SJCRH30 (cell line): ENCODE measurements at regions not wholly inside any gene's neighbourhood (a gene's known extent, or its start where the extent isn't known, plus 50 kb on each side); places are given as distances from the start of the nearest gene placed in this dataset.

Experiments
- DNase-seq, 2 experiments: peaks; one replicate each; pipeline ENCODE4 v3.0.0-alpha.2; 2015 to 2020
- H3K27ac ChIP-seq: fragments of 250-450 bp; sonication (Bioruptor Pico); 2 replicates; pipeline ENCODE4 v1.5.1; 2020; ENCODE audit warnings: mild to moderate bottlenecking, moderate library complexity
- H3K27me3 ChIP-seq: fragments of 250-450 bp; sonication (Bioruptor Pico); 2 replicates; pipeline ENCODE4 v1.5.1; 2020; ENCODE audit warnings: mild to moderate bottlenecking, moderate library complexity
- H3K36me3 ChIP-seq: fragments of 250-450 bp; sonication (Bioruptor Pico); 2 replicates; pipeline ENCODE4 v1.5.1; 2020; ENCODE audit warnings: mild to moderate bottlenecking, moderate library complexity
- H3K4me1 ChIP-seq: fragments of 250-450 bp; sonication (Bioruptor Pico); 2 replicates; pipeline ENCODE4 v1.5.1; 2020; ENCODE audit warnings: mild to moderate bottlenecking, moderate library complexity
- H3K4me3 ChIP-seq: fragments of 250-450 bp; sonication (Bioruptor Pico); 2 replicates; pipeline ENCODE4 v1.5.1; 2020; ENCODE audit warnings: mild to moderate bottlenecking, moderate library complexity
- H3K9me3 ChIP-seq: fragments of 250-450 bp; sonication (Bioruptor Pico); replicated peaks from 2 replicates; pipeline ENCODE4 v1.5.1; 2020; ENCODE audit warnings: mild to moderate bottlenecking, moderate library complexity

- Histone ChIP-seq H3K27ac (no peak overlapping the region), H3K27me3 (no peaks in the 10 kb centered on the region), H3K9me3 (no peaks in the 10 kb centered on the region), H3K4me1 (no peaks in the 10 kb centered on the region), H3K4me3 (no peak overlapping the region), H3K36me3 (no peaks in the 10 kb centered on the region)
- DNase-seq = no peak
These were observed 146.6 kb upstream of the TBL1X start for GRCh38 chrX:9318213-9318612.

- Histone ChIP-seq H3K36me3 (no peaks in the 10 kb centered on the region), H3K4me1 (no peaks in the 10 kb centered on the region)
These were observed 146.1 kb upstream of the TBL1X start for GRCh38 chrX:9318766-9319165.

GRCh38 chrX:9320940-9321339 lies 143.9 kb upstream of the TBL1X start:
- no peak overlapping the region for H3K27ac ChIP-seq
- H3K36me3 ChIP-seq = no peaks in the 10 kb centered on the region
- no peak for DNase-seq

More at GRCh38 chrX:9318766-9319165, 146.1 kb upstream of the TBL1X start:
- Histone ChIP-seq H3K4me3 (no peak overlapping the region), H3K27ac (no peak overlapping the region), H3K27me3 (no peaks in the 10 kb centered on the region), H3K9me3 (no peaks in the 10 kb centered on the region)
- DNase-seq = no peak

GRCh38 chrX:9324676-9325075 lies 140.2 kb upstream of the TBL1X start:
- H3K4me1 ChIP-seq = no peaks in the 10 kb centered on the region; the same call in 1 of the 2 replicates
- no peak overlapping the region for H3K27ac ChIP-seq
- H3K9me3 ChIP-seq = no peaks in the 10 kb centered on the region
- no peak overlapping the region for H3K4me3 ChIP-seq
- H3K27me3 ChIP-seq = no peaks in the 10 kb centered on the region
- DNase-seq = no peak
- no peaks in the 10 kb centered on the region for H3K36me3 ChIP-seq

More at GRCh38 chrX:9320940-9321339, 143.9 kb upstream of the TBL1X start:
- H3K4me1 ChIP-seq = no peaks in the 10 kb centered on the region
- no peaks in the 10 kb centered on the region for H3K9me3 ChIP-seq
- H3K27me3 ChIP-seq = no peaks in the 10 kb centered on the region
- H3K4me3 ChIP-seq = no peak overlapping the region

GRCh38 chrX:9326369-9326768 lies 138.5 kb upstream of the TBL1X start:
- no peaks in the 10 kb centered on the region for H3K9me3 ChIP-seq
- no peak overlapping the region for H3K4me3 ChIP-seq
- no peak for DNase-seq
- no peaks in the 10 kb centered on the region; the same call in 1 of the 2 replicates for H3K4me1 ChIP-seq
- no peak overlapping the region for H3K27ac ChIP-seq
- H3K36me3 ChIP-seq = no peaks in the 10 kb centered on the region
- no peaks in the 10 kb centered on the region for H3K27me3 ChIP-seq

- Histone ChIP-seq H3K4me3 (no peak overlapping the region), H3K27ac (no peak overlapping the region), H3K4me1 (no peaks in the 10 kb centered on the region; the same call in 1 of the 2 replicates), H3K36me3 (no peaks in the 10 kb centered on the region), H3K27me3 (no peaks in the 10 kb centered on the region), H3K9me3 (no peaks in the 10 kb centered on the region)
- DNase-seq = no peak
These were observed 137.6 kb upstream of the TBL1X start for GRCh38 chrX:9327086-9327746.

- Histone ChIP-seq H3K4me3 (no peak overlapping the region), H3K36me3 (no peaks in the 10 kb centered on the region), H3K4me1 (no peaks in the 10 kb centered on the region; the same call in 1 of the 2 replicates), H3K27me3 (no peaks in the 10 kb centered on the region), H3K9me3 (no peaks in the 10 kb centered on the region), H3K27ac (no peak overlapping the region)
- DNase-seq = no peak
These were observed 137.1 kb upstream of the TBL1X start for GRCh38 chrX:9327747-9328145.

GRCh38 chrX:9329056-9329455 lies 135.8 kb upstream of the TBL1X start:
- no peaks in the 10 kb centered on the region for H3K9me3 ChIP-seq
- no peaks in the 10 kb centered on the region; the same call in 1 of the 2 replicates for H3K4me1 ChIP-seq
- H3K4me3 ChIP-seq = no peak overlapping the region
- no peak for DNase-seq
- no peak overlapping the region for H3K27ac ChIP-seq
- no peaks in the 10 kb centered on the region for H3K36me3 ChIP-seq
- no peaks in the 10 kb centered on the region for H3K27me3 ChIP-seq

GRCh38 chrX:9330249-9330982 lies 134.4 kb upstream of the TBL1X start:
- no peak overlapping the region for H3K4me3 ChIP-seq
- H3K9me3 ChIP-seq = no peaks in the 10 kb centered on the region
- no peak overlapping the region for H3K27ac ChIP-seq
- no peaks in the 10 kb centered on the region; the same call in 1 of the 2 replicates for H3K4me1 ChIP-seq
- no peaks in the 10 kb centered on the region for H3K27me3 ChIP-seq
- no peaks in the 10 kb centered on the region for H3K36me3 ChIP-seq
- no peak for DNase-seq

- Histone ChIP-seq H3K4me3 (no peak overlapping the region), H3K4me1 (no peaks in the 10 kb centered on the region), H3K27ac (no peak overlapping the region), H3K27me3 (no peaks in the 10 kb centered on the region), H3K36me3 (no peaks in the 10 kb centered on the region), H3K9me3 (no peaks in the 10 kb centered on the region)
- DNase-seq = no peak
These were observed 130.8 kb upstream of the TBL1X start for GRCh38 chrX:9333873-9334560.

GRCh38 chrX:9335251-9335650 lies 129.6 kb upstream of the TBL1X start:
- H3K9me3 ChIP-seq = no peaks in the 10 kb centered on the region

GRCh38 chrX:9336456-9336855 lies 128.4 kb upstream of the TBL1X start:
- H3K27ac ChIP-seq = no peak overlapping the region
- no peaks in the 10 kb centered on the region for H3K27me3 ChIP-seq
- H3K36me3 ChIP-seq = no peaks in the 10 kb centered on the region
- H3K9me3 ChIP-seq = no peaks in the 10 kb centered on the region
- no peak for DNase-seq
- no peak overlapping the region for H3K4me3 ChIP-seq
- H3K4me1 ChIP-seq = peaks cover 13% of the 10 kb centered on the region

More at GRCh38 chrX:9335251-9335650, 129.6 kb upstream of the TBL1X start:
- Histone ChIP-seq H3K27ac (no peak overlapping the region), H3K4me3 (no peak overlapping the region), H3K4me1 (peaks cover 6% of the 10 kb centered on the region), H3K36me3 (no peaks in the 10 kb centered on the region), H3K27me3 (no peaks in the 10 kb centered on the region)
- DNase-seq = no peak

- no peak for DNase-seq
- Histone ChIP-seq H3K4me1 (peaks cover 13% of the 10 kb centered on the region), H3K36me3 (no peaks in the 10 kb centered on the region), H3K27me3 (no peaks in the 10 kb centered on the region), H3K9me3 (no peaks in the 10 kb centered on the region), H3K27ac (no peak overlapping the region), H3K4me3 (no peak overlapping the region)
These were observed 127.8 kb upstream of the TBL1X start for GRCh38 chrX:9337046-9337445.

- Histone ChIP-seq H3K27me3 (0 out of 2 replicates have a peak, but pooled peaks cover 6% of the 10 kb centered on the region), H3K4me3 (no peak overlapping the region), H3K4me1 (peaks cover 13% of the 10 kb centered on the region), H3K9me3 (no peaks in the 10 kb centered on the region), H3K27ac (no peak overlapping the region), H3K36me3 (no peaks in the 10 kb centered on the region)
- no peak for DNase-seq
These were observed 125.9 kb upstream of the TBL1X start for GRCh38 chrX:9338986-9339385.
